ENCODE measurements at regions not wholly inside any gene's neighbourhood (a gene's known extent, or its start where the extent isn't known, plus 50 kb on each side); places are given as distances from the start of the nearest gene placed in this dataset.
A peak's percentile ranks its signal among the peaks of the same experiment; 100 is the strongest.

GRCh38 chr17:55625521-55625920 is 97.1 kb downstream of the TMEM100 start:
- CTCF ChIA-PET = no interaction called here
- DNase-seq (peak; percentile 2), ATAC-seq (peak; percentile 34)
- POLR2A ChIA-PET = no interaction called here
- no peak for TF ChIP-seq CTCF (IDR thresholded peaks at IDR 0.05)
- no peaks in the 10 kb centered on the region for H3K9me3 Mint-ChIP-seq
- H3K27me3 Mint-ChIP-seq = peaks cover 26% of the 10 kb centered on the region
- intact Hi-C loops (cut with micrococcal nuclease) = no loop called here
- H3K36me3 Mint-ChIP-seq (ENCODE audit: low read depth) = no peaks in the 10 kb centered on the region
- peaks cover 4% of the 10 kb centered on the region for H3K4me1 Mint-ChIP-seq (ENCODE audit: low read depth)
- no peak overlapping the region for H3K4me3 Mint-ChIP-seq
- H3K27ac Mint-ChIP-seq = no peak overlapping the region

- H3K9me3 Mint-ChIP-seq = no peaks in the 10 kb centered on the region
- ATAC-seq = no peak
- no peak for TF ChIP-seq CTCF (IDR thresholded peaks at IDR 0.05)
- H3K27me3 Mint-ChIP-seq = peaks cover 30% of the 10 kb centered on the region
- no peaks in the 10 kb centered on the region for H3K36me3 Mint-ChIP-seq (ENCODE audit: low read depth)
- H3K4me3 Mint-ChIP-seq = no peak overlapping the region
- H3K4me1 Mint-ChIP-seq (ENCODE audit: low read depth) = peaks cover 4% of the 10 kb centered on the region
- intact Hi-C loops (cut with micrococcal nuclease) = no loop called here
- ChIA-PET POLR2A (no interaction called here), CTCF (no interaction called here)
- no peak for DNase-seq
- no peak overlapping the region for H3K27ac Mint-ChIP-seq
Measured at GRCh38 chr17:55624772-55625433, 97.8 kb downstream of the TMEM100 start.

- no peak for DNase-seq
- CTCF ChIA-PET = no interaction called here
- no peak for TF ChIP-seq CTCF (IDR thresholded peaks at IDR 0.05)
- ATAC-seq = no peak
- Mint-ChIP-seq H3K4me1 (ENCODE audit: low read depth) (peaks cover 4% of the 10 kb centered on the region), H3K9me3 (no peaks in the 10 kb centered on the region), H3K36me3 (ENCODE audit: low read depth) (no peaks in the 10 kb centered on the region), H3K27me3 (peaks cover 32% of the 10 kb centered on the region), H3K27ac (no peak overlapping the region), H3K4me3 (no peak overlapping the region)
- POLR2A ChIA-PET = interaction anchor here (0.6 kb wide), 1 partner anchor 815 kb away, joined by 3 read pairs; no protein-coding TSS in a partner anchor
- intact Hi-C loops (cut with micrococcal nuclease) = no loop called here
Measured at GRCh38 chr17:55622547-55622946, 100.1 kb downstream of the TMEM100 start.

- no peaks in the 10 kb centered on the region for H3K9me3 Mint-ChIP-seq
Measured at GRCh38 chr17:55620945-55621344, 101.7 kb downstream of the TMEM100 start.

More at GRCh38 chr17:55620945-55621344, 101.7 kb downstream of the TMEM100 start:
- ChIA-PET CTCF (interaction anchor here (3.1 kb wide), 1 partner anchor 19 kb away, joined by 8 read pairs; no protein-coding TSS in a partner anchor), POLR2A (no interaction called here)
- DNase-seq (no peak), ATAC-seq (no peak)
- no peak overlapping the region for H3K27ac Mint-ChIP-seq
- peaks cover 4% of the 10 kb centered on the region for H3K4me1 Mint-ChIP-seq (ENCODE audit: low read depth)
- no peak overlapping the region for H3K4me3 Mint-ChIP-seq
- no peak for TF ChIP-seq CTCF (IDR thresholded peaks at IDR 0.05)
- intact Hi-C loops (cut with micrococcal nuclease) = no loop called here
- no peaks in the 10 kb centered on the region for H3K36me3 Mint-ChIP-seq (ENCODE audit: low read depth)
- peaks cover 31% of the 10 kb centered on the region for H3K27me3 Mint-ChIP-seq

Measured in activated CD8-positive, alpha-beta T cell treated with anti-CD3 and anti-CD28 coated beads for 36 hours (primary cell).